DOHH2 (cell line): ENCODE measurements at regions not wholly inside any gene's neighbourhood (a gene's known extent, or its start where the extent isn't known, plus 50 kb on each side); places are given as distances from the start of the nearest gene placed in this dataset.
"Not testable (repeated sequence)": the region's sequence is repeated elsewhere in the genome, so short reads cannot be mapped to it uniquely, and the experiment has no call there.

Experiments
- H3F3A ChIP-seq: fragments of 200-600 bp; sonication (generic), shearing (Covaris generic); 2 replicates; pipeline ENCODE4 v1.6.0; 2016; ENCODE audit warnings: antibody characterized with exemption, mild to moderate bottlenecking; ENCODE audit not compliant: control insufficient read depth, insufficient read depth
- H3K27ac ChIP-seq: fragments of 200-600 bp; sonication (generic); 2 replicates; pipeline ENCODE4 v1.5.1; 2014; ENCODE audit warnings: low read depth, mild to moderate bottlenecking, low read length, moderate library complexity
- H3K27me3 ChIP-seq: fragments of 200-600 bp; sonication (generic); 2 replicates; pipeline ENCODE4 v1.6.1; 2014; ENCODE audit warnings: mild to moderate bottlenecking, low read length, mixed read lengths; ENCODE audit not compliant: control insufficient read depth
- H3K36me3 ChIP-seq: fragments of 200-600 bp; sonication (generic); 2 replicates; pipeline ENCODE4 v1.6.1; 2014; ENCODE audit warnings: mild to moderate bottlenecking, low read length, moderate library complexity, mixed read lengths; ENCODE audit not compliant: control insufficient read depth
- H3K4me1 ChIP-seq: fragments of 200-600 bp; sonication (generic); 2 replicates; pipeline ENCODE4 v1.6.1; 2014; ENCODE audit warnings: mild to moderate bottlenecking, low read length, mixed read lengths; ENCODE audit not compliant: control insufficient read depth
- H3K4me2 ChIP-seq: fragments of 200-600 bp; sonication (generic); 2 replicates; pipeline ENCODE4 v1.6.0; 2014; ENCODE audit warnings: mild to moderate bottlenecking, low read length, moderate library complexity
- H3K4me3 ChIP-seq: fragments of 200-600 bp; sonication (generic); 2 replicates; pipeline ENCODE4 v1.5.1; 2014; ENCODE audit warnings: mild to moderate bottlenecking, low read length, mixed read lengths
- H3K79me2 ChIP-seq: fragments of 200-600 bp; sonication (generic); 2 replicates; pipeline ENCODE4 v1.6.1; 2014; ENCODE audit warnings: mild to moderate bottlenecking, low read length, mixed read lengths; ENCODE audit not compliant: control insufficient read depth
- H3K9me2 ChIP-seq: fragments of 200-600 bp; sonication (generic); replicated peaks from 2 replicates; pipeline ENCODE4 v1.6.1; 2014; ENCODE audit warnings: mild to moderate bottlenecking, low read length, mixed read lengths; ENCODE audit not compliant: control insufficient read depth
- H3K9me3 ChIP-seq: fragments of 200-600 bp; sonication (generic); 2 replicates; pipeline ENCODE4 v1.6.1; 2014; ENCODE audit warnings: antibody characterized with exemption, low read length, mixed read lengths; ENCODE audit not compliant: control insufficient read depth, insufficient read depth
- H4K20me1 ChIP-seq: fragments of 200-600 bp; sonication (generic); 2 replicates; pipeline ENCODE4 v1.6.0; 2014; ENCODE audit warnings: low read depth, mild to moderate bottlenecking, antibody characterized with exemption, low read length, moderate library complexity; ENCODE audit not compliant: control insufficient read depth, insufficient read depth

DNA sequence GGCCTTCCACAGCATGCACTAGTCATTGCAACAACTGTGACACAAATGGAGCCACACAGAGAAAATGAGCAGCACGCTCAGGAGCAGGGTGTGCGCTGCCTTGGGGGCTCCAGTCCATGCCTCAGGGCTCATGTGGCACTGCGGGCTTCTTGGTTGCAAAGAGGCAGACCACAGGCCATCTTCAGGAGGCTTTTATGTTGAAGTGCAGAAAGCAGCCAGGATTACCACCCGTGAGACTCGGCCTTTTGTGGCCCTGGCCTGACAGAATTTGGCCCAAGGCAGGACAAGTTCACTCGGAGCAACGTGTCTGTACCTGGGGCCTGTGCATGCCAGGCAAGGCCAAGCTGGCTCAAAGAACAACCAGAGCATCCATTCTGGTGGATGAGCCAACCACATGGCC is 602.3 kb downstream of the CWH43 start:
- not testable (repeated sequence) for H3K4me2 ChIP-seq, H3K79me2 ChIP-seq, H3F3A ChIP-seq, H3K27me3 ChIP-seq, H3K4me1 ChIP-seq, H3K9me3 ChIP-seq, H3K9me2 ChIP-seq, H4K20me1 ChIP-seq, H3K27ac ChIP-seq, H3K36me3 ChIP-seq, H3K4me3 ChIP-seq

DNA sequence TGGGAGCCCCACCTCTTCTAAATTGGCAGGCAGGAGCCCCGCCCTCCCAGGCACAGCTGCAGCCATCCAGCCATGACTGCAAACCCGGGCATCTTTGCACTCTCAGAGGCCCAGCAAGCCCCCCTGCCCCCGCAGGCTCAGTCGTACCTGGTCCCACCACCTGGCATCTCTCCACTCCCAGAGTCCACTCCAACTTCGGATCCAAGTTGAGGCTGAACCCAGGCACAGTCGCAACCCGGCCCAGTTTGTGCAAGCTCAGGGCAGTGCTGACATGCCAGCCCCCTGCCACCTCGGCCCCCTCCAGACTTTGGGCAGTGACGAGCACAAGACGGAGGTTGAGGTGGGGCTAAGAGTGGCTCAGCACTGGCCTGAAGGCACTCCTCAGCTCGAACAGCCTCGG is 632.4 kb downstream of the CWH43 start:
- not testable (repeated sequence) for H3K36me3 ChIP-seq, H3K9me2 ChIP-seq, H3K4me3 ChIP-seq, H3K27ac ChIP-seq, H3K4me1 ChIP-seq, H3K9me3 ChIP-seq, H3K4me2 ChIP-seq, H3F3A ChIP-seq, H3K27me3 ChIP-seq, H3K79me2 ChIP-seq, H4K20me1 ChIP-seq

DNA sequence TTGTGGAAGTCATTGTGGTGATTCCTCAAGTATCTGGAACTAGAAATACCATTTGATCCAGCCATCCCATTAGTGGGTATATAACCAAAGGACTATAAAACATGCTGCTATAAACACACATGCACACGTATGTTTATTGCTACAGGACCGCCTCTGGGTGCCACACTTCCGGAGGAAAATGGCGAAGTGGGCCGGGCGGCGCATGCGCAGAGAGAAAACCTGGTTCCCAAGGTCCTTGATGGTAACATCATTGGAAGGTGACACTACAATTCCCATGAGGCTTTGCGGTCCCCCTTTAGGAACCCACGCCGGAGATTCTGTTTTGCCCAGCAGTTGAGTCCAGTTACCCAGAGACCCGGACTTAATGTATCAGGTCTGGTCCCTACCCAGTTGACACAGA is 640.4 kb downstream of the CWH43 start:
- H3K27me3 ChIP-seq, H3K9me3 ChIP-seq, H3K4me1 ChIP-seq, H4K20me1 ChIP-seq, H3K36me3 ChIP-seq, H3F3A ChIP-seq, H3K4me2 ChIP-seq, H3K4me3 ChIP-seq, H3K79me2 ChIP-seq, H3K9me2 ChIP-seq, H3K27ac ChIP-seq: not testable (repeated sequence)
